HepG2 (cell line): ENCODE measurements at regions not wholly inside any gene's neighbourhood (a gene's known extent, or its start where the extent isn't known, plus 50 kb on each side); places are given as distances from the start of the nearest gene placed in this dataset.

Source experiments
- ATAC-seq: fragments of 200-7000 bp; cut with Tn5 transposase; 3 replicates; pipeline ENCODE4 v1.9.1; 2020; ENCODE audit warnings: mild to moderate bottlenecking, moderate library complexity
- BruUV-seq: library from RNA; stranded (reverse); fragments of 400-500 nt; replicated peaks from 2 replicates; lab custom pipeline; 2021; lab: Mats Ljungman, UMichigan
- CTCF ChIA-PET: fragments of 300-600 bp; formaldehyde crosslinking; extraction: SDS; loops from one replicate; lab custom pipeline; 2021; ENCODE audit warnings: low total read pairs, inconsistent platforms, low intra/inter-chr PET ratio; lab: Yijun Ruan, JAX
- POLR2A ChIA-PET: fragments of 350-600 bp; sonication (Branson Sonifier 250); formaldehyde crosslinking; loops from one replicate; lab custom pipeline; 2020; ENCODE audit warnings: antibody characterized with exemption, inconsistent platforms; lab: Yijun Ruan, JAX
- DNase-seq: peaks from one replicate; pipeline ENCODE4 v3.0.0-alpha.2; 2015; ENCODE audit warnings: low spot score
- FAIRE-seq: peaks from 3 replicates; lab custom pipeline; 2011; peaks lifted over from hg19 to GRCh38; lab: Jason Lieb, UNC
- H2AFZ ChIP-seq: one replicate; pipeline ENCODE4 v1.6.1; 2011; ENCODE audit warnings: low read length, inconsistent platforms
- H3K27ac ChIP-seq: fragments of 300-600 bp; 3 replicates; pipeline ENCODE4 v1.8.0; 2011; ENCODE audit warnings: mixed run types, mild to moderate bottlenecking, mixed read lengths, low read length, inconsistent platforms; ENCODE audit not compliant: insufficient read depth; ENCODE audit errors: extremely low read length
- H3K27me3 ChIP-seq, 2 experiments: fragments of 200-600 bp in 1 of 2; 2 replicates in 1 of 2; 3 replicates in 1 of 2; pipeline versions ENCODE4 v1.6.0 to v1.8.0; 2011; ENCODE audit warnings: low read length in 2 of 2, mild to moderate bottlenecking in 2 of 2, moderate library complexity in 2 of 2, inconsistent platforms in 1 of 2; ENCODE audit not compliant: insufficient read depth in 2 of 2, control insufficient read depth in 1 of 2
- H3K36me3 ChIP-seq, 2 experiments: fragments of 200-600 bp in 1 of 2; replicated peaks in 1 of 2; 2 replicates in 1 of 2; 3 replicates in 1 of 2; pipeline versions ENCODE4 v1.5.1 to v1.8.0; 2011; ENCODE audit warnings: low read length in 2 of 2, inconsistent platforms in 1 of 2; ENCODE audit not compliant: insufficient read depth in 2 of 2, control insufficient read depth in 1 of 2
- H3K4me1 ChIP-seq: 2 replicates; pipeline ENCODE4 v1.5.1; 2012; ENCODE audit warnings: low read length, inconsistent platforms; ENCODE audit not compliant: insufficient read depth
- H3K4me2 ChIP-seq: 2 replicates; pipeline ENCODE4 v1.6.0; 2011; ENCODE audit warnings: low read depth, low read length, inconsistent platforms
- H3K4me3 ChIP-seq, 3 experiments: fragments of 200-600 bp in 1 of 3; sonication (generic), shearing (Covaris generic) in 1 of 3; replicated peaks in 1 of 3; 2 replicates each; pipeline ENCODE4 v1.5.1; 2011 to 2016; ENCODE audit warnings: low read length in 3 of 3, inconsistent platforms in 2 of 3, low read depth in 2 of 3, mild to moderate bottlenecking in 2 of 3, control low read depth in 1 of 3, mixed read lengths in 1 of 3; ENCODE audit not compliant: insufficient read depth in 1 of 3
- H3K79me2 ChIP-seq: one replicate; pipeline ENCODE4 v1.6.1; 2011; ENCODE audit warnings: low read length, inconsistent platforms; ENCODE audit not compliant: insufficient read depth
- H3K9ac ChIP-seq: 2 replicates; pipeline ENCODE4 v1.6.0; 2011; ENCODE audit warnings: mild to moderate bottlenecking, low read depth, low read length, inconsistent platforms; ENCODE audit not compliant: insufficient read depth
- H3K9me3 ChIP-seq: 2 replicates; pipeline ENCODE4 v1.5.1; 2012; ENCODE audit warnings: mild to moderate bottlenecking, low read length
- H4K20me1 ChIP-seq: 2 replicates; pipeline ENCODE4 v1.6.0; 2011; ENCODE audit warnings: inconsistent platforms, mild to moderate bottlenecking, low read length, moderate library complexity; ENCODE audit not compliant: insufficient read depth
- CEBPB ChIP-seq: IDR thresholded peaks from 2 replicates; pipeline ENCODE4 v1.6.1; 2011; ENCODE audit warnings: low read depth, low read length, improper control_type of control experiment, borderline replicate concordance
- GZF1 ChIP-seq: sonication (generic); formaldehyde crosslinking; IDR thresholded peaks from 2 replicates; pipeline ENCODE4 v1.5.1; 2020; ENCODE audit warnings: mild to moderate bottlenecking, missing genetic modification reagents
- RFX1 ChIP-seq: fragments of 450-650 bp; IDR thresholded peaks from 2 replicates; pipeline ENCODE4 v1.6.1; 2017
- RXRB ChIP-seq: IDR thresholded peaks from 2 replicates; pipeline ENCODE4 v1.6.1; 2016; ENCODE audit warnings: borderline replicate concordance, missing genetic modification reagents, missing compliant biosample characterization
- THRA ChIP-seq: sonication (generic); formaldehyde crosslinking; IDR thresholded peaks from 2 replicates; pipeline ENCODE4 v1.4.0; 2020; ENCODE audit warnings: missing genetic modification reagents, borderline replicate concordance
- ZBTB7B ChIP-seq: sonication (generic); formaldehyde crosslinking; IDR thresholded peaks from 2 replicates; pipeline ENCODE4 v1.4.0; 2020; ENCODE audit warnings: missing genetic modification reagents
- ZFP91 ChIP-seq: sonication (generic); formaldehyde crosslinking; IDR thresholded peaks from 2 replicates; pipeline ENCODE4 v1.9.0; 2022; ENCODE audit warnings: missing genetic modification reagents, mild to moderate bottlenecking, borderline replicate concordance
- ZNF513 ChIP-seq: sonication (generic); formaldehyde crosslinking; conservative IDR thresholded peaks from 2 replicates; pipeline ENCODE4 v1.5.0; 2020; ENCODE audit warnings: missing genetic modification reagents
- WGBS: methylation state at CpG from one replicate; pipeline ENCODE4 v1.1.6; 2017; ENCODE audit warnings: low lambda C conversion rate; 5-methylcytosine and 5-hydroxymethylcytosine counted together
- in situ Hi-C: cut with HindIII; loops from 2 replicates; pipeline ENCODE4 v1.10.0; 2017; ENCODE audit warnings: low pct_unique_long_range_greater_than_20kb; ENCODE audit not compliant: extremely low pct_ligation_motif_present
- intact Hi-C: fragments of 100-400 bp; cut with micrococcal nuclease; formaldehyde crosslinking; loops from one replicate; pipeline ENCODE4 v1.10.0; 2022; ENCODE audit not compliant: unreplicated experiment
- TF ChIP-seq, protein P1 (sequence below): sonication (generic); formaldehyde crosslinking; IDR thresholded peaks from 2 replicates; pipeline ENCODE4; 2020; ENCODE audit warnings: missing genetic modification reagents, mild to moderate bottlenecking, borderline replicate concordance

GRCh38 chr4:1569461-1570151 is 114.5 kb downstream of the FAM53A start:
- intact Hi-C loops, result no loop called here
- Histone ChIP-seq H3K4me2 (no peak overlapping the region), H3K27me3 (peaks cover 18 to 64% of the 10 kb centered on the region in 2 experiments; a peak in 4 of 5 replicates), H4K20me1 (no peaks in the 10 kb centered on the region), H3K4me1 (peaks cover 12% of the 10 kb centered on the region; the same call in 1 of the 2 replicates), H3K9ac (no peak overlapping the region), H3K36me3 (no peaks in the 10 kb centered on the region), H3K27ac (no peak overlapping the region), H2AFZ (no peak overlapping the region), H3K9me3 (no peaks in the 10 kb centered on the region), H3K4me3 (no peak overlapping the region), H3K79me2 (no peaks in the 10 kb centered on the region)
- ATAC-seq, result peak; percentile 40
- DNase-seq, result no peak
- ChIA-PET POLR2A (no interaction called here), CTCF (no interaction called here)
- in situ Hi-C loops, result no loop called here
- BruUV-seq, result no TSS peak
- 10% methylated on average over 12 of the region's 20 CpGs for WGBS
- TF ChIP-seq CEBPB (0 out of 2 replicates have a peak, but pooled peaks have one; percentile 17), RXRB (no peak)
- FAIRE-seq, result no peak

DNA sequence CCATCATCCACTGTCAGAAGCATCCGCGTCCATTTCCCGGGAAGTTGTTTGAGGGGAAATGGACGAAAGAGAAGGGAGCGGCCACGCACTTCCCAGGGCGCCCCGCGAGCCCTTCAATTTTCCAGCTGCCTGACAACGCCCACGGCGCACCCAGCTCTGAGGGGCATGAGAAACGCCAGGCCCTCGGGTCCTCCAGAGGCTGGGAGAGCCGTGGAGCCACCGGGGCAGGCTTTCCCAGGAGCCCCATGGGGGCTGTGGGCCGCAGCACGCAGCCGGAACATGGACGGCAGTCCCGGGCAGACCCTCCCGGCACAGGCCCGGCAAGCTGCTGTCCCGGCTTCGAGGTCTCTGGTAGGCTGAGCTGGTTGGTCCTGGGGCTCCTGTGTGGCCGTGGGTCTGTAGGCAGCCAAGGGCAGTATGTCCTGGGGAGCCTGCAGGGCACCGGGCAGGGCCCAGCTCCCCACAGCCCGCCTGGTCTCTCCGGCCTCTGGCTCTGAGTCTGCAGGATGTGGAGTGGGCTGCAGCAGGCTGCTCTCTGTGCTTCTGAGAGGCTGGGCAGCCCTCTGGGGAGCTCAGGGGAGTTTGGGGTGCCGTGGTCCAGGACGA is 115.2 kb downstream of the FAM53A start:
- in situ Hi-C loops (no loop called here), intact Hi-C loops (no loop called here)
- WGBS, result 42% methylated on average over 13 of the region's 31 CpGs
- Histone ChIP-seq H3K79me2 (no peaks in the 10 kb centered on the region), H3K9ac (no peak overlapping the region), H4K20me1 (no peaks in the 10 kb centered on the region), H3K9me3 (no peaks in the 10 kb centered on the region), H3K27me3 (peaks cover 20 to 64% of the 10 kb centered on the region in 2 experiments; a peak in 4 of 5 replicates), H3K27ac (no peak overlapping the region), H2AFZ (no peak overlapping the region), H3K4me2 (no peak overlapping the region), H3K36me3 (no peaks in the 10 kb centered on the region), H3K4me1 (peaks cover 12% of the 10 kb centered on the region; the same call in 1 of the 2 replicates), H3K4me3 (no peak overlapping the region)
- TF ChIP-seq ZFP91 (CRISPR knock-in tag) (no peak), RFX1 (no peak), THRA (CRISPR knock-in tag) (no peak), ZNF513 (no peak), ZBTB7B (CRISPR knock-in tag) (no peak), GZF1 (no peak)
- TF ChIP-seq, protein P1, sequence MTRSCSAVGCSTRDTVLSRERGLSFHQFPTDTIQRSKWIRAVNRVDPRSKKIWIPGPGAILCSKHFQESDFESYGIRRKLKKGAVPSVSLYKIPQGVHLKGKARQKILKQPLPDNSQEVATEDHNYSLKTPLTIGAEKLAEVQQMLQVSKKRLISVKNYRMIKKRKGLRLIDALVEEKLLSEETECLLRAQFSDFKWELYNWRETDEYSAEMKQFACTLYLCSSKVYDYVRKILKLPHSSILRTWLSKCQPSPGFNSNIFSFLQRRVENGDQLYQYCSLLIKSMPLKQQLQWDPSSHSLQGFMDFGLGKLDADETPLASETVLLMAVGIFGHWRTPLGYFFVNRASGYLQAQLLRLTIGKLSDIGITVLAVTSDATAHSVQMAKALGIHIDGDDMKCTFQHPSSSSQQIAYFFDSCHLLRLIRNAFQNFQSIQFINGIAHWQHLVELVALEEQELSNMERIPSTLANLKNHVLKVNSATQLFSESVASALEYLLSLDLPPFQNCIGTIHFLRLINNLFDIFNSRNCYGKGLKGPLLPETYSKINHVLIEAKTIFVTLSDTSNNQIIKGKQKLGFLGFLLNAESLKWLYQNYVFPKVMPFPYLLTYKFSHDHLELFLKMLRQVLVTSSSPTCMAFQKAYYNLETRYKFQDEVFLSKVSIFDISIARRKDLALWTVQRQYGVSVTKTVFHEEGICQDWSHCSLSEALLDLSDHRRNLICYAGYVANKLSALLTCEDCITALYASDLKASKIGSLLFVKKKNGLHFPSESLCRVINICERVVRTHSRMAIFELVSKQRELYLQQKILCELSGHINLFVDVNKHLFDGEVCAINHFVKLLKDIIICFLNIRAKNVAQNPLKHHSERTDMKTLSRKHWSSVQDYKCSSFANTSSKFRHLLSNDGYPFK (CRISPR knock-in tag), result no peak
- ATAC-seq (peak; percentile 22; the same call in 2 of the 3 replicates), DNase-seq (no peak), FAIRE-seq (no peak)
- POLR2A ChIA-PET, result no interaction called here
- BruUV-seq, result no TSS peak
- CTCF ChIA-PET, result no interaction called here
